ENCODE measurements at regions not wholly inside any gene's neighbourhood (a gene's known extent, or its start where the extent isn't known, plus 50 kb on each side); places are given as distances from the start of the nearest gene placed in this dataset.
A peak's percentile ranks its signal among the peaks of the same experiment; 100 is the strongest.
"Not testable (repeated sequence)": the region's sequence is repeated elsewhere in the genome, so short reads cannot be mapped to it uniquely, and the experiment has no call there.

- no peak for DNase-seq
Observed at GRCh38 chr6:147999001-147999540, 343.6 kb upstream of the SASH1 start.

GRCh38 chr6:148001844-148002642 is 340.6 kb upstream of the SASH1 start:
- DNase-seq, result peak; percentile 23

GRCh38 chr6:148004651-148005050 is 338.0 kb upstream of the SASH1 start:
- DNase-seq, result no peak

GRCh38 chr6:148005806-148006205 is 336.8 kb upstream of the SASH1 start:
- no peak for DNase-seq

GRCh38 chr6:148010516-148010915 is 332.1 kb upstream of the SASH1 start:
- not testable (repeated sequence) for DNase-seq

GRCh38 chr6:148016013-148016412 is 326.6 kb upstream of the SASH1 start:
- no peak for DNase-seq

GRCh38 chr6:148021165-148021564 is 321.5 kb upstream of the SASH1 start:
- DNase-seq, result peak; percentile 15

GRCh38 chr6:148021699-148022098 is 320.9 kb upstream of the SASH1 start:
- DNase-seq, result no peak

GRCh38 chr6:148022279-148022678 is 320.4 kb upstream of the SASH1 start:
- DNase-seq, result not testable (repeated sequence)

- DNase-seq, result no peak
Observed at GRCh38 chr6:148027201-148027600, 315.4 kb upstream of the SASH1 start.

GRCh38 chr6:148035806-148036390 is 306.7 kb upstream of the SASH1 start:
- DNase-seq, result no peak

- no peak for DNase-seq
Observed at GRCh38 chr6:148037496-148037895, 305.1 kb upstream of the SASH1 start.

- no peak for DNase-seq
Observed at GRCh38 chr6:148041546-148041945, 301.1 kb upstream of the SASH1 start.

GRCh38 chr6:148042536-148042935 is 300.1 kb upstream of the SASH1 start:
- no peak for DNase-seq

- no peak for DNase-seq
Observed at GRCh38 chr6:148044261-148044751, 298.3 kb upstream of the SASH1 start.

- no peak for DNase-seq
Observed at GRCh38 chr6:148044921-148045320, 297.7 kb upstream of the SASH1 start.

- no peak for DNase-seq
Observed at GRCh38 chr6:148053209-148053608, 289.4 kb upstream of the SASH1 start.

GRCh38 chr6:148053796-148054195 is 288.8 kb upstream of the SASH1 start:
- DNase-seq, result no peak

- DNase-seq, result no peak
Observed at GRCh38 chr6:148054219-148054618, 288.4 kb upstream of the SASH1 start.

- DNase-seq, result no peak
Observed at GRCh38 chr6:148055419-148055818, 287.2 kb upstream of the SASH1 start.

GRCh38 chr6:148059869-148060268 is 282.8 kb upstream of the SASH1 start:
- no peak for DNase-seq

GRCh38 chr6:148064406-148065134 is 278.1 kb upstream of the SASH1 start:
- no peak for DNase-seq

GRCh38 chr6:148068437-148069061 is 274.1 kb upstream of the SASH1 start:
- peak; percentile 14 for DNase-seq

Data from eye (tissue), 1 donor.